SK-N-SH treated with all-trans-retinoic acid at 6 μM for 48 hours (cell line): ENCODE measurements at regions not wholly inside any gene's neighbourhood (a gene's known extent, or its start where the extent isn't known, plus 50 kb on each side); places are given as distances from the start of the nearest gene placed in this dataset.

ENCODE experiments used
- ARNTL ChIP-seq: fragments of 450-650 bp; formaldehyde crosslinking; IDR thresholded peaks from 2 replicates; pipeline ENCODE4 v1.5.0; 2020; ENCODE audit warnings: low read depth, mild to moderate bottlenecking, moderate library complexity, borderline replicate concordance
- BACH2 ChIP-seq: fragments of 250-450 bp; sonication (Bioruptor Pico); IDR thresholded peaks from 2 replicates; pipeline ENCODE4 v1.9.0; 2021; ENCODE audit warnings: mild to moderate bottlenecking, borderline replicate concordance
- RARB ChIP-seq: fragments of 250-450 bp; sonication (Bioruptor Pico); IDR thresholded peaks from 2 replicates; pipeline ENCODE4 v1.8.0; 2021; ENCODE audit warnings: mild to moderate bottlenecking, moderate library complexity
- TCF4 ChIP-seq: fragments of 250-450 bp; sonication (Bioruptor Pico); IDR thresholded peaks from 2 replicates; pipeline ENCODE4 v1.8.0; 2021; ENCODE audit warnings: mild to moderate bottlenecking, moderate library complexity, borderline replicate concordance
- TF ChIP-seq, protein P1 (sequence below): fragments of 250-450 bp; sonication (Bioruptor Pico); IDR thresholded peaks from 2 replicates; pipeline ENCODE4 v1.5.0; 2020; ENCODE audit warnings: mild to moderate bottlenecking, moderate library complexity

- no peak for TF ChIP-seq RARB (CRISPR knock-in tag)
- no peak for TF ChIP-seq BACH2 (CRISPR knock-in tag)
- TF ChIP-seq, protein P1, sequence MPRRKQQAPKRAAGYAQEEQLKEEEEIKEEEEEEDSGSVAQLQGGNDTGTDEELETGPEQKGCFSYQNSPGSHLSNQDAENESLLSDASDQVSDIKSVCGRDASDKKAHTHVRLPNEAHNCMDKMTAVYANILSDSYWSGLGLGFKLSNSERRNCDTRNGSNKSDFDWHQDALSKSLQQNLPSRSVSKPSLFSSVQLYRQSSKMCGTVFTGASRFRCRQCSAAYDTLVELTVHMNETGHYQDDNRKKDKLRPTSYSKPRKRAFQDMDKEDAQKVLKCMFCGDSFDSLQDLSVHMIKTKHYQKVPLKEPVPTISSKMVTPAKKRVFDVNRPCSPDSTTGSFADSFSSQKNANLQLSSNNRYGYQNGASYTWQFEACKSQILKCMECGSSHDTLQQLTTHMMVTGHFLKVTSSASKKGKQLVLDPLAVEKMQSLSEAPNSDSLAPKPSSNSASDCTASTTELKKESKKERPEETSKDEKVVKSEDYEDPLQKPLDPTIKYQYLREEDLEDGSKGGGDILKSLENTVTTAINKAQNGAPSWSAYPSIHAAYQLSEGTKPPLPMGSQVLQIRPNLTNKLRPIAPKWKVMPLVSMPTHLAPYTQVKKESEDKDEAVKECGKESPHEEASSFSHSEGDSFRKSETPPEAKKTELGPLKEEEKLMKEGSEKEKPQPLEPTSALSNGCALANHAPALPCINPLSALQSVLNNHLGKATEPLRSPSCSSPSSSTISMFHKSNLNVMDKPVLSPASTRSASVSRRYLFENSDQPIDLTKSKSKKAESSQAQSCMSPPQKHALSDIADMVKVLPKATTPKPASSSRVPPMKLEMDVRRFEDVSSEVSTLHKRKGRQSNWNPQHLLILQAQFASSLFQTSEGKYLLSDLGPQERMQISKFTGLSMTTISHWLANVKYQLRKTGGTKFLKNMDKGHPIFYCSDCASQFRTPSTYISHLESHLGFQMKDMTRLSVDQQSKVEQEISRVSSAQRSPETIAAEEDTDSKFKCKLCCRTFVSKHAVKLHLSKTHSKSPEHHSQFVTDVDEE = no peak
- TF ChIP-seq ARNTL = no peak
- no peak for TF ChIP-seq TCF4 (CRISPR knock-in tag)
Observed at GRCh38 chr12:14262771-14263511, 102.5 kb upstream of the ATF7IP start.
